ENCODE measurements at regions not wholly inside any gene's neighbourhood (a gene's known extent, or its start where the extent isn't known, plus 50 kb on each side); places are given as distances from the start of the nearest gene placed in this dataset.

DNA sequence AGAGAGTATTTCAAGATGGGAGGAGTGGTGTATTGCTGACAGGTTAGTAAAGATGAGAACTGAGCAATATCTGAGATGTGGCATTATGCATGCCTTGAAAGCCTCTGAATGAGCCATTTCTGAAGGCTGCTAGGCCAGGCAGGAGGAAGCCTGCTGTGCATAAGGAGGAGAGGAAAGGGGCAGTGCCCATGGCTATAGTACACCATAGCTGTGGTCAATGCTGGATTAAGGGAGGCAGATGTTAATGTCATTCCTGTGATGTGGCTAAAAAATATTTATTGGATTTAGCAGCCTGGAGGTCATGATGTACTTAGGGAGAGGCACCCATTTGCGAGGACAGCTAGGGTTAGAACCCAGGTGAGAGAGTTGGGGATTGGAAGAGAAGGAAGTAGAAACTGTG, 130.0 kb upstream of the LNX1 start:
- TF ChIP-seq, protein P1, sequence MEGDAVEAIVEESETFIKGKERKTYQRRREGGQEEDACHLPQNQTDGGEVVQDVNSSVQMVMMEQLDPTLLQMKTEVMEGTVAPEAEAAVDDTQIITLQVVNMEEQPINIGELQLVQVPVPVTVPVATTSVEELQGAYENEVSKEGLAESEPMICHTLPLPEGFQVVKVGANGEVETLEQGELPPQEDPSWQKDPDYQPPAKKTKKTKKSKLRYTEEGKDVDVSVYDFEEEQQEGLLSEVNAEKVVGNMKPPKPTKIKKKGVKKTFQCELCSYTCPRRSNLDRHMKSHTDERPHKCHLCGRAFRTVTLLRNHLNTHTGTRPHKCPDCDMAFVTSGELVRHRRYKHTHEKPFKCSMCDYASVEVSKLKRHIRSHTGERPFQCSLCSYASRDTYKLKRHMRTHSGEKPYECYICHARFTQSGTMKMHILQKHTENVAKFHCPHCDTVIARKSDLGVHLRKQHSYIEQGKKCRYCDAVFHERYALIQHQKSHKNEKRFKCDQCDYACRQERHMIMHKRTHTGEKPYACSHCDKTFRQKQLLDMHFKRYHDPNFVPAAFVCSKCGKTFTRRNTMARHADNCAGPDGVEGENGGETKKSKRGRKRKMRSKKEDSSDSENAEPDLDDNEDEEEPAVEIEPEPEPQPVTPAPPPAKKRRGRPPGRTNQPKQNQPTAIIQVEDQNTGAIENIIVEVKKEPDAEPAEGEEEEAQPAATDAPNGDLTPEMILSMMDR (IDR thresholded peaks at IDR 0.05) = no peak
- no peak overlapping the region for H3K4me3 ChIP-seq
- H3K27ac ChIP-seq = no peak overlapping the region
- DNase-seq (ENCODE audit: low spot score) = no peak

DNA sequence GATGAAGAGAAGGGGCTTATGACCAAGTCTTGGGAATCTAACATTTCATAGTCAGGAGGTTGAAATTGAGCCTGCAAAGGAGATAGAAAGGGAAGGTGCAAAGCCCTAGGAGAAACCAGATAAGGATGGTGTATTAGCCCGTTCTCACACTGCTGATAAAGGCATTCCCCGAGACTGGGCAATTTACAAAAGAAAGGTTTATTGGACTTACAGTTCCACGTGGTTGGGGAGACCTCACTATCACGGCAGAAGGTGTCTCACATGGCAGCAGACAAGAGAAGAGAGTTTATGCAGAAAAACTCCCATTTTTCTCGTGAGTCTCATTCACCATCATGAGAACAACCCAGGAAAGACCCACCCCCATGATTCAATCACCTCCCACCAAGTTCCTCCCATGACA, 129.5 kb upstream of the LNX1 start:
- Histone ChIP-seq H3K27ac (no peak overlapping the region), H3K4me3 (no peak overlapping the region)
- DNase-seq (ENCODE audit: low spot score) = no peak
- TF ChIP-seq, protein P1 (IDR thresholded peaks at IDR 0.05) = no peak

DNA sequence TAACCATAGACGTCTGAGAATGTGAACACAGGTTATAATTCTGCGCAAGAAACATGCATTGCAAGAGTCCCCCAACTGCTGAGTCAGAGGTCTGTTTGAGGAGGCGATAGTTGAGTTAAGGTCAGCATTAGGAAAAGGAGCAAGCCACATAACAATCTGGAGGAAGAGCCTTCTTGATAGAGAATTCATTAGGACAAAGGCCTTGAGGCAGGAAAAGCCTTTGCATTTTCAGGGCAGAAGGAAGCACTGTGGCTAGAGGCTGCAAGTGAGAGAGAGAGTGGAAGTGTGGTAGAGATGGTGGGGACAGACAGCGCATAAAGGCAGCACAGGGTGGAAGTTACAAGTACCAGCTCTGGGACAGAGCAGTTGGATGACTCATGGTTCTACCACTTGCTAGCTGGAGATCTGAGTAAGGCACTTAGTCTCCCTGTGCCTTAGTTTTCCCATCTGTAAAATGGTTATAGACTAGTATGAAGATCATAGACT, 125.8 kb upstream of the LNX1 start:
- H3K27ac ChIP-seq = peak overlapping the region; percentile 19 to 72
- TF ChIP-seq, protein P1 (IDR thresholded peaks at IDR 0.05) = no peak
- H3K4me3 ChIP-seq = no peak overlapping the region
- DNase-seq (ENCODE audit: low spot score) = no peak

DNA sequence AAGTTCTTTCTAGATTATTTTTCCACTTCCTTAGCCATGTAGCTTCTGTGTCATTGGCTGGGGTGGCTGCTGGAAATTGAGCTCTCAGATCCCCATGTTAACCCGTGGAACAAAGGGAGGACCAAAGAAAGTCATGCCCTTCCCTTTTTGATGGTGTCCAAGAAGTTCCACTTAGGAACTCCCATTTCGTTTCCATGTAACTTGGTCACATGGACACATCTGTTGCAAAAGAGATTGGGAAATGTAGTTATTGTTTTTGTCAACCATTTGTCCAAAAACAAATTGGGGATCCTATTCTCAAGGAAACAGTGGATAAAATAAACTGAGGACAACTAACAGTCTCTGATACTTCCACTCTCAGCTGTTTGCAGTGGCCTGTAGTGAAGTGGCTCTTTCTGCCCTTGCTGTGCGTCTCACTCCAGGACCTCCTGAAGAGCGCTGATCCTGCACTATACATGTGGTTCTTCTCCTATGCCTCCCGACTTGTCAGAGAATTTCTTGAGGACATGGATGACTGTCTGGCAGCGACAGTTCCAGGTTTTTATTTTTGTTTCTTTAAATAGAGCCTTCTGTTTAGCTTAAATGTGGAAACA, 125.3 kb upstream of the LNX1 start:
- TF ChIP-seq, protein P1 (IDR thresholded peaks at IDR 0.05) = no peak
- no peak for DNase-seq (ENCODE audit: low spot score)
- peak overlapping the region; percentile 19 to 72 for H3K27ac ChIP-seq
- no peak overlapping the region for H3K4me3 ChIP-seq

DNA sequence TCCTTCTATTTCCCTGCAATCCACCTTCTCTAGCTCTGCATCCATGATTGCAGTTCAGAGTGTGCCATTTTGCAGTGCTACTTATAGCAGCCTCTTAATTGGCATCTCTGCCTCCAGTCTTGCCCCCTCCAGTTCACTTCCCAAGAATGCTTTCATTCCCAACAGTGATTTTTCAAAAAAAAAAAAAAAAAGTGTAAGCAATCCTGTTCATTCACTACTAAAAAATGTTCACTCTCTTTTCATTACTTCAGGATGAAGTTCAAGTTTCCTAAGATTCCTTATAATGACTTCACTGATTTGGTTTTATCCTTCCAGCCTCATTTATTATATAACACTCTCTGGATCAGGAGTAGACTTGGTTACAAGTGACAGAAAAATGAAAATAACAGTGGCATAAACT, 124.7 kb upstream of the LNX1 start:
- TF ChIP-seq, protein P1 (IDR thresholded peaks at IDR 0.05) = no peak
- no peak for DNase-seq (ENCODE audit: low spot score)
- Histone ChIP-seq H3K27ac (peak overlapping the region; percentile 19 to 72), H3K4me3 (no peak overlapping the region)

DNA sequence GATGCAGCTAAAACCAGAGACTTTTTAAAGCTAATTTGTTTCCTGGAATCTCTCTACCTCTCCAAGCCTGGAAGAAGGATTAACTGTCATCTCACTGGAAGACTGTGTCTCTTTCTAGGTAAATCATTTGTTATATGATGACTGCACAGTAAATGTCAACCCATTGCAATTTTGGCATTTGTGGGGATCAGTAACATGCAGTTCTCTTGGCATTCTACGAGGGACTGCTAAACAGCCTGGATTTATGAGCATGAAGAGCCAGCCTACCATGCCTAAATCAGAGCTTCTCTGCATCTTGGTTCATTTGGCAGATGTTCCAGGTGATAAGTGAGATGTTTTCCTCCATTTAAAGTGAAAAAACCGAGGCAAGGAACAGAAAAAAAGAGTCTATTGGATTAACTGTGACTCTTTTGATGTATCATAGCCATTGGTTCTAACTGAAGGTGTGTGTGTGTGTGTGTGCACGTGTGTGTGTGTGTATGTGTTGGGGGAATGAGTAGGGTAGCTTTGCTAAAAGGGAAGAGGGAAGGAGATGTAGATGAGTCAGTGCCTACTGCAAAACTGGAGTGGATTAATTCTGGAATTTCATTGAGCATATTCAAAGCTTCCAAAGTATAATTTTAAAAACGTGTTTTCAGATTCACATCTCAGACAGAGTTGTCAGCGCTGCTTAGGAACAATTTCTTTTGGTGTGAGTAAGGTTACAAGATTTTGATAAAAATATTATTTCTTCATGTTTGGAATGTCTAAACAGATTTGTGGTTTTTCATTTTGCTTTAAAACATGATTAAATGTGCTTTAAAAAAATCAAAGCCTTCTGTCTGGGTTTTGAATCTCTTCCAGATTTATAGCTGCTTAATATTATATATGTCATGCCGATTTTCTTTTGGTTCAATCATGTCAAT, 123.2 kb upstream of the LNX1 start:
- DNase-seq (ENCODE audit: low spot score) = no peak
- H3K27ac ChIP-seq = no peak overlapping the region

More for the DNA sequence above, 123.2 kb upstream of the LNX1 start:
- TF ChIP-seq, protein P1 (IDR thresholded peaks at IDR 0.05) = no peak
- no peak overlapping the region for H3K4me3 ChIP-seq
